OCI-LY7 (cell line): ENCODE measurements at regions not wholly inside any gene's neighbourhood (a gene's known extent, or its start where the extent isn't known, plus 50 kb on each side); places are given as distances from the start of the nearest gene placed in this dataset.

Source experiments
- BruUV-seq: library from RNA; stranded (reverse); fragments of 400-500 nt; replicated peaks from 2 replicates; lab custom pipeline; 2021; lab: Mats Ljungman, UMichigan
- CTCF ChIA-PET: fragments of 300-600 bp; sonication (Branson Sonifier 250); formaldehyde crosslinking; loops from one replicate; lab custom pipeline; 2022; ENCODE audit warnings: antibody characterized with exemption; ENCODE audit not compliant: unreplicated experiment; lab: Charles Lee
- POLR2A ChIA-PET: fragments of 300-600 bp; sonication (Branson Sonifier 250); formaldehyde crosslinking; loops from one replicate; lab custom pipeline; 2022; ENCODE audit warnings: antibody characterized with exemption; lab: Charles Lee
- DNase-seq: peaks from one replicate; pipeline ENCODE4 v3.0.0-alpha.2; 2015; ENCODE audit warnings: low spot score
- H2AFZ ChIP-seq: fragments of 200-600 bp; sonication (generic), shearing (Covaris generic); 2 replicates; pipeline ENCODE4 v1.6.1; 2014; ENCODE audit warnings: mild to moderate bottlenecking, antibody characterized with exemption, low read length, moderate library complexity
- H3K27ac ChIP-seq: fragments of 200-600 bp; sonication (generic); 2 replicates; pipeline ENCODE4 v1.5.1; 2014; ENCODE audit warnings: mixed run types, low read depth, mild to moderate bottlenecking, moderate library complexity, low read length, inconsistent platforms; ENCODE audit not compliant: poor library complexity, severe bottlenecking
- H3K36me3 ChIP-seq: fragments of 200-600 bp; sonication (generic); 2 replicates; pipeline ENCODE4 v1.6.1; 2014; ENCODE audit warnings: mild to moderate bottlenecking, antibody characterized with exemption, low read length, moderate library complexity, mixed read lengths; ENCODE audit not compliant: insufficient read depth
- H3K4me1 ChIP-seq: fragments of 200-600 bp; sonication (generic); 2 replicates; pipeline ENCODE4 v1.5.1; 2014; ENCODE audit warnings: mild to moderate bottlenecking, low read length; ENCODE audit not compliant: insufficient read depth, poor library complexity, severe bottlenecking
- H3K4me2 ChIP-seq: fragments of 200-600 bp; sonication (generic); 2 replicates; pipeline ENCODE4 v1.6.1; 2014; ENCODE audit warnings: mild to moderate bottlenecking, low read length
- H3K4me3 ChIP-seq: fragments of 200-600 bp; sonication (generic); 2 replicates; pipeline ENCODE4 v1.5.1; 2014; ENCODE audit warnings: mild to moderate bottlenecking, low read depth, low read length; ENCODE audit not compliant: poor library complexity, severe bottlenecking
- H3K79me2 ChIP-seq: fragments of 200-600 bp; sonication (generic); 2 replicates; pipeline ENCODE4 v1.6.1; 2016; ENCODE audit warnings: low read depth, mild to moderate bottlenecking, low read length, moderate library complexity, mixed read lengths; ENCODE audit not compliant: insufficient read depth
- H3K9me2 ChIP-seq: fragments of 200-600 bp; sonication (generic); 2 replicates; pipeline ENCODE4 v1.6.1; 2016; ENCODE audit warnings: mild to moderate bottlenecking, low read length, mixed read lengths; ENCODE audit not compliant: insufficient read depth
- H3K9me3 ChIP-seq: fragments of 200-600 bp; sonication (generic); 2 replicates; pipeline ENCODE4 v1.6.1; 2014; ENCODE audit warnings: mild to moderate bottlenecking, mixed run types, low read length, mixed read lengths
- H4K20me1 ChIP-seq: fragments of 200-600 bp; sonication (generic); 2 replicates; pipeline ENCODE4 v1.6.1; 2014; ENCODE audit warnings: mild to moderate bottlenecking, antibody characterized with exemption, low read length, moderate library complexity, mixed read lengths; ENCODE audit not compliant: insufficient read depth
- EZH2phosphoT487 ChIP-seq: fragments of 200-600 bp; sonication (generic); IDR thresholded peaks from 2 replicates; pipeline ENCODE4 v1.6.1; 2018; ENCODE audit warnings: low read depth, borderline replicate concordance, mild to moderate bottlenecking, mixed run types, antibody characterized with exemption, low read length, moderate library complexity, mixed read lengths
- intact Hi-C: fragments of 100-400 bp; cut with micrococcal nuclease; formaldehyde crosslinking; loops from one replicate; pipeline ENCODE4 v1.10.0; 2022; ENCODE audit not compliant: unreplicated experiment
- TF ChIP-seq, protein P1 (sequence below): fragments of 200-600 bp; sonication (generic); conservative IDR thresholded peaks from 2 replicates; pipeline ENCODE4 v1.5.1; 2014; ENCODE audit warnings: mild to moderate bottlenecking, antibody characterized with exemption, low read length, moderate library complexity, mixed read lengths

DNA sequence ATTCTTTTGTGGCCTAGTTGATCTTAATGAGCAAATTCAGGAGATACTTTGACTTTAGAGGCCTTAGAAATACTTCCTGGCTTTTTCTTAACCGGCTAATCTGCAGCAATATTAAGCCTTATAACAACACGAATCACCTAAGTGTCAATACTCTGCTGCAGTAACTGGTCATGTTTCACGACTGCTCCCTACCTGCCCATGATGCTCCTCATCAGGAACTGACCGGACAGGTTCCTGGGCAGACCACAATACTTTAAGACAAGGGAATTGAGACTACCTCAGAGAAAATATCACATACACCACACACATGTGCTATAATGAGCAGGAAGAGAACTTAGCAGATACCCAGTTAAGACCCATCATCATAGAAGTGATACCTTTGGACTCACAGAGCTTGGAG lies 211.9 kb upstream of the BMP4 start:
- Histone ChIP-seq H3K79me2 (no peaks in the 10 kb centered on the region), H3K9me3 (no peaks in the 10 kb centered on the region), H3K4me1 (no peaks in the 10 kb centered on the region), H4K20me1 (no peaks in the 10 kb centered on the region), H2AFZ (no peak overlapping the region), H3K36me3 (no peaks in the 10 kb centered on the region), H3K4me3 (no peak overlapping the region), H3K4me2 (no peak overlapping the region), H3K9me2 (no peaks in the 10 kb centered on the region), H3K27ac (no peak overlapping the region)
- ChIA-PET CTCF (no interaction called here), POLR2A (interaction anchor here (0.6 kb wide), 1 partner anchor 78 kb away, joined by 3 read pairs; no protein-coding TSS in a partner anchor)
- intact Hi-C loops = no loop called here
- TF ChIP-seq EZH2phosphoT487 = no peak
- TF ChIP-seq, protein P1, sequence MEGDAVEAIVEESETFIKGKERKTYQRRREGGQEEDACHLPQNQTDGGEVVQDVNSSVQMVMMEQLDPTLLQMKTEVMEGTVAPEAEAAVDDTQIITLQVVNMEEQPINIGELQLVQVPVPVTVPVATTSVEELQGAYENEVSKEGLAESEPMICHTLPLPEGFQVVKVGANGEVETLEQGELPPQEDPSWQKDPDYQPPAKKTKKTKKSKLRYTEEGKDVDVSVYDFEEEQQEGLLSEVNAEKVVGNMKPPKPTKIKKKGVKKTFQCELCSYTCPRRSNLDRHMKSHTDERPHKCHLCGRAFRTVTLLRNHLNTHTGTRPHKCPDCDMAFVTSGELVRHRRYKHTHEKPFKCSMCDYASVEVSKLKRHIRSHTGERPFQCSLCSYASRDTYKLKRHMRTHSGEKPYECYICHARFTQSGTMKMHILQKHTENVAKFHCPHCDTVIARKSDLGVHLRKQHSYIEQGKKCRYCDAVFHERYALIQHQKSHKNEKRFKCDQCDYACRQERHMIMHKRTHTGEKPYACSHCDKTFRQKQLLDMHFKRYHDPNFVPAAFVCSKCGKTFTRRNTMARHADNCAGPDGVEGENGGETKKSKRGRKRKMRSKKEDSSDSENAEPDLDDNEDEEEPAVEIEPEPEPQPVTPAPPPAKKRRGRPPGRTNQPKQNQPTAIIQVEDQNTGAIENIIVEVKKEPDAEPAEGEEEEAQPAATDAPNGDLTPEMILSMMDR = no peak
- no peak for DNase-seq
- no TSS peak for BruUV-seq

DNA sequence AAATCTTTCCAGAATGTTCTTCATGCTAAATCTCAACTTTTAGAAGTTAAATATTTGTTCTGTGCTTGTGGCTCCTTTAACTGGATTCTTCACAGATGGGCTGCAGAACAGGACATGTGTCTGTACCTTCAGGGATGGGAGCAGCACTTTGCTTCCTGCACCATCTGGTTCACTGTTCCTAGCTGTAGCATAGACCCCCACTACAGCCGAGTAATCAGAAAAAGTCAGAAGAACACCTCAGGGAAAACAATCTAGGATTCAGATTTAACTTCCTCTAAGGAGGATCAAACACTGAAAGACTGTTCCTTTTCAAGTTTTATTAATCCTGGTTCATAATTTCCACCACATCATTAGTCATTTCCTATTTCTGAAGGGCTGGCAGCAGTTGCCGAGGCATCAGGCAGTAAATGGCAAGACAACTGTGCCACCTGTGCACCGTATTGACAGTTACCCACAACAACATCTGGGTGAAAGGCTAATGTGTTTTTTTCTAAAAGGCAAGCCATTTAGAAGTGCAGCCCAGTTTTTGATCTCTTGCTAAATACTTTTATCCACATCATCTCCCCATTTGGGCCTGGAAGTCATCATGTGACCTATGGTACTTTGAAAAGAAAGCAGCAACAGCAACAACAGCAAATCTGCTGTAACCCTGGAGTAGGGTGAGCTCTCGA lies 212.8 kb upstream of the BMP4 start:
- no peak overlapping the region for H3K4me3 ChIP-seq
- POLR2A ChIA-PET = interaction anchor here (0.5 to 0.6 kb wide), 3 partner anchors 17 to 679 kb away, joined by 3 read pairs; no protein-coding TSS in a partner anchor
- H3K79me2 ChIP-seq = no peaks in the 10 kb centered on the region
- TF ChIP-seq, protein P1 = no peak
- no peak for TF ChIP-seq EZH2phosphoT487
- no peaks in the 10 kb centered on the region for H3K9me2 ChIP-seq
- no peaks in the 10 kb centered on the region for H4K20me1 ChIP-seq
- intact Hi-C loops = no loop called here
- H3K4me1 ChIP-seq = no peaks in the 10 kb centered on the region
- no peak for DNase-seq
- CTCF ChIA-PET = no interaction called here
- no peak overlapping the region for H2AFZ ChIP-seq
- BruUV-seq = no TSS peak
- H3K9me3 ChIP-seq = no peaks in the 10 kb centered on the region
- no peaks in the 10 kb centered on the region for H3K36me3 ChIP-seq
- H3K4me2 ChIP-seq = no peak overlapping the region
- no peak overlapping the region for H3K27ac ChIP-seq

DNA sequence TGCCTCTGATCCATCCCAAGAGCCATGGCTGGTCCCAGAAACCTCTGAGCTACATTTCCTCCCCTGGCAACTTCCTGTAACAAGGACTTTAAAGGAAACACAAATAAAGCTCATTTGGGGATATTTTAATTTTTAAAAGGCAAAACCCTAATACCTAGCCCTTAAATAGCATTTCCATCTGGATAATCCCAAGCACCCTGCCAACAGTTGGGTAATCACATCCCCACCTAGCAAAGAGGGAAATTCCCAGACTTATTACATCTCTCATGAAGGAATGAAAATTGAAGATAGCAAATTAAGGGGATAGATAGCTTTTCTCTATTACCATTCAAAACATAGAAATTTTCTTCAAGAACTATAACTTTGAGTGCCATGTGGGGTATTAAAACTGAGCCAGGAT lies 213.7 kb upstream of the BMP4 start:
- Histone ChIP-seq H3K79me2 (no peaks in the 10 kb centered on the region), H4K20me1 (no peaks in the 10 kb centered on the region), H3K27ac (no peak overlapping the region), H3K4me2 (no peak overlapping the region), H3K9me3 (no peaks in the 10 kb centered on the region), H3K36me3 (no peaks in the 10 kb centered on the region), H3K4me1 (no peaks in the 10 kb centered on the region), H2AFZ (no peak overlapping the region), H3K9me2 (no peaks in the 10 kb centered on the region), H3K4me3 (no peak overlapping the region)
- BruUV-seq = no TSS peak
- ChIA-PET POLR2A (interaction anchor here (0.6 to 0.9 kb wide), 2 partner anchors 16 to 732 kb away, joined by 3 read pairs; no protein-coding TSS in a partner anchor), CTCF (no interaction called here)
- TF ChIP-seq, protein P1 = no peak
- TF ChIP-seq EZH2phosphoT487 = no peak
- no peak for DNase-seq
- intact Hi-C loops = no loop called here
